ENCODE measurements at regions not wholly inside any gene's neighbourhood (a gene's known extent, or its start where the extent isn't known, plus 50 kb on each side); places are given as distances from the start of the nearest gene placed in this dataset.

DNA sequence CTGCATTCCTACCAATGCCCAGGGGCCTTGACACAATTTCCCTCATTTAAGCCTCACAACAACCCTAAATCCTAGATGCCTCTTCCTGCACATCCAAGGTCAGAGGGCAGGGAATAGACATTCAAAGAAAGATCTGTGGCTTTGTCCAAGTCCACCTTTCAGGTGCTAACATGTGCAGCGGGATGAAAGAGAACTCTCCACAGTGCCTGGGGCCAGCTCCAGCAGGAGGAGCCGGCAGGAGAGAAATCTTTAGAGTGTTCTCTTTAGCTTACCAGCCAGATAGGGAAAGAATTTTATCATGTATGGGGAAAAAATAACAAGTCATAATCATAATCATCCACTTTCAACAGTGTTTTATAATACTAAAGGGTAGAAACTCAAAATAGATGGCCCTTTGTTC is 319.7 kb downstream of the MATN1 start:
- TF ChIP-seq POLR2AphosphoS5 (IDR thresholded peaks at IDR 0.05; ENCODE audit: low read depth, low read length) (no peak), SIN3A (IDR thresholded peaks at IDR 0.05; ENCODE audit: borderline replicate concordance, insufficient read depth, low read length) (no peak), TAF1 (IDR thresholded peaks at IDR 0.05; ENCODE audit: borderline replicate concordance, insufficient read depth, low read length) (no peak), FOXP2 (optimal IDR thresholded peaks at IDR 0.05; ENCODE audit: borderline replicate concordance, extremely low read depth, extremely low read length, insufficient read depth) (no peak)
- TF ChIP-seq, protein P1, sequence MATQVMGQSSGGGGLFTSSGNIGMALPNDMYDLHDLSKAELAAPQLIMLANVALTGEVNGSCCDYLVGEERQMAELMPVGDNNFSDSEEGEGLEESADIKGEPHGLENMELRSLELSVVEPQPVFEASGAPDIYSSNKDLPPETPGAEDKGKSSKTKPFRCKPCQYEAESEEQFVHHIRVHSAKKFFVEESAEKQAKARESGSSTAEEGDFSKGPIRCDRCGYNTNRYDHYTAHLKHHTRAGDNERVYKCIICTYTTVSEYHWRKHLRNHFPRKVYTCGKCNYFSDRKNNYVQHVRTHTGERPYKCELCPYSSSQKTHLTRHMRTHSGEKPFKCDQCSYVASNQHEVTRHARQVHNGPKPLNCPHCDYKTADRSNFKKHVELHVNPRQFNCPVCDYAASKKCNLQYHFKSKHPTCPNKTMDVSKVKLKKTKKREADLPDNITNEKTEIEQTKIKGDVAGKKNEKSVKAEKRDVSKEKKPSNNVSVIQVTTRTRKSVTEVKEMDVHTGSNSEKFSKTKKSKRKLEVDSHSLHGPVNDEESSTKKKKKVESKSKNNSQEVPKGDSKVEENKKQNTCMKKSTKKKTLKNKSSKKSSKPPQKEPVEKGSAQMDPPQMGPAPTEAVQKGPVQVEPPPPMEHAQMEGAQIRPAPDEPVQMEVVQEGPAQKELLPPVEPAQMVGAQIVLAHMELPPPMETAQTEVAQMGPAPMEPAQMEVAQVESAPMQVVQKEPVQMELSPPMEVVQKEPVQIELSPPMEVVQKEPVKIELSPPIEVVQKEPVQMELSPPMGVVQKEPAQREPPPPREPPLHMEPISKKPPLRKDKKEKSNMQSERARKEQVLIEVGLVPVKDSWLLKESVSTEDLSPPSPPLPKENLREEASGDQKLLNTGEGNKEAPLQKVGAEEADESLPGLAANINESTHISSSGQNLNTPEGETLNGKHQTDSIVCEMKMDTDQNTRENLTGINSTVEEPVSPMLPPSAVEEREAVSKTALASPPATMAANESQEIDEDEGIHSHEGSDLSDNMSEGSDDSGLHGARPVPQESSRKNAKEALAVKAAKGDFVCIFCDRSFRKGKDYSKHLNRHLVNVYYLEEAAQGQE (IDR thresholded peaks at IDR 0.05; ENCODE audit: insufficient read depth in 1 of 2, low read depth in 2 of 2, low read length in 2 of 2), result no peak

All from PFSK-1 (cell line).